SU-DHL-6 (cell line): ENCODE measurements at regions not wholly inside any gene's neighbourhood (a gene's known extent, or its start where the extent isn't known, plus 50 kb on each side); places are given as distances from the start of the nearest gene placed in this dataset.

Experiments used
- EZH2phosphoT487 ChIP-seq: fragments of 200-600 bp; sonication (generic), shearing (Covaris generic); conservative IDR thresholded peaks from 2 replicates; pipeline ENCODE4 v1.6.1; 2018; ENCODE audit warnings: mild to moderate bottlenecking, antibody characterized with exemption, low read length, moderate library complexity, mixed read lengths
- TF ChIP-seq, protein P1 (sequence below): fragments of 200-600 bp; sonication (generic); IDR thresholded peaks from one replicate; pipeline ENCODE4 v1.5.1; 2017; ENCODE audit warnings: antibody characterized with exemption, mild to moderate bottlenecking, low read length, moderate library complexity; ENCODE audit not compliant: insufficient read depth, poor library complexity, severe bottlenecking

DNA sequence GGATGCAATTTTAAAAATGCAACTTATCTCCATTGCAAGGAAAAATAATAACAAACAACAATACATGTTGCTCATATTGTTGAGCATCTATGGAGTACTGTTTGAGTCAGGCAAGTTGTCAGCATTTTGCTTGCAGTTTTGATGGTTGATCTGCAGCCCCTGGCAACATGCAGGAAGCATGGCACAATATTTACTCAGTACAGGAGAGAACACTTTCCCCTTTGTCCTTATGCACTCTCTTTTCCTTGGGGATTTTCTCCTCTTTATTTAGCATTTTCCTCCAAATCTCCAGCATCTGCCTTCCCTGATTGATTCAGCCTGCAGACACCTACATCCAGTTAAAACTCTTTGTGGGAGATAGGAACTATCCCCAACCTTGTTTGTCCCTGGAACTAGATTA is 620.5 kb upstream of the LRRN3 start:
- TF ChIP-seq, protein P1, sequence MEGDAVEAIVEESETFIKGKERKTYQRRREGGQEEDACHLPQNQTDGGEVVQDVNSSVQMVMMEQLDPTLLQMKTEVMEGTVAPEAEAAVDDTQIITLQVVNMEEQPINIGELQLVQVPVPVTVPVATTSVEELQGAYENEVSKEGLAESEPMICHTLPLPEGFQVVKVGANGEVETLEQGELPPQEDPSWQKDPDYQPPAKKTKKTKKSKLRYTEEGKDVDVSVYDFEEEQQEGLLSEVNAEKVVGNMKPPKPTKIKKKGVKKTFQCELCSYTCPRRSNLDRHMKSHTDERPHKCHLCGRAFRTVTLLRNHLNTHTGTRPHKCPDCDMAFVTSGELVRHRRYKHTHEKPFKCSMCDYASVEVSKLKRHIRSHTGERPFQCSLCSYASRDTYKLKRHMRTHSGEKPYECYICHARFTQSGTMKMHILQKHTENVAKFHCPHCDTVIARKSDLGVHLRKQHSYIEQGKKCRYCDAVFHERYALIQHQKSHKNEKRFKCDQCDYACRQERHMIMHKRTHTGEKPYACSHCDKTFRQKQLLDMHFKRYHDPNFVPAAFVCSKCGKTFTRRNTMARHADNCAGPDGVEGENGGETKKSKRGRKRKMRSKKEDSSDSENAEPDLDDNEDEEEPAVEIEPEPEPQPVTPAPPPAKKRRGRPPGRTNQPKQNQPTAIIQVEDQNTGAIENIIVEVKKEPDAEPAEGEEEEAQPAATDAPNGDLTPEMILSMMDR, result no peak
- TF ChIP-seq EZH2phosphoT487, result no peak
